Gastrocnemius medialis (tissue), 4 donors: ENCODE measurements at regions not wholly inside any gene's neighbourhood (a gene's known extent, or its start where the extent isn't known, plus 50 kb on each side); places are given as distances from the start of the nearest gene placed in this dataset.
"Not testable (repeated sequence)": the region's sequence is repeated elsewhere in the genome, so short reads cannot be mapped to it uniquely, and the experiment has no call there.

Experiments used
- ATAC-seq, 2 donors: fragments of 150-250 bp; one replicate each; pipeline ENCODE4 v1.9.1; 2016
- DNase-seq, 2 donors: peaks; one replicate each; pipeline ENCODE4 v3.0.0-alpha.2; 2019
- H3K27ac ChIP-seq, 4 donors: fragments of 200-600 bp; sonication (generic); 1 replicate in 1 of 4; 2 replicates in 3 of 4; pipeline ENCODE4 v1.5.1; 2016 to 2018; ENCODE audit warnings: mild to moderate bottlenecking in 2 of 4, moderate library complexity in 1 of 4
- H3K27me3 ChIP-seq, 3 donors: fragments of 200-600 bp; sonication (generic) in 2 of 3; 1 replicate in 1 of 3; 2 replicates in 2 of 3; pipeline versions ENCODE4 v1.5.1 to v1.6.0; 2016 to 2019; ENCODE audit warnings: mild to moderate bottlenecking in 1 of 3, moderate library complexity in 1 of 3
- H3K36me3 ChIP-seq, 2 donors: fragments of 200-600 bp; sonication (generic) in 1 of 2; one replicate each; pipeline ENCODE4 v1.5.1; 2017 to 2018
- H3K4me1 ChIP-seq, 2 donors: fragments of 200-600 bp; sonication (generic) in 1 of 2; one replicate each; pipeline ENCODE4 v1.5.1; 2016 to 2017; ENCODE audit warnings: mild to moderate bottlenecking in 2 of 2
- H3K4me3 ChIP-seq, 4 donors: fragments of 200-600 bp; sonication (generic) in 3 of 4; 1 replicate in 1 of 4; 2 replicates in 3 of 4; pipeline ENCODE4 v1.5.1; 2016 to 2019; ENCODE audit warnings: mild to moderate bottlenecking in 2 of 4
- H3K9me3 ChIP-seq, 3 donors: fragments of 200-600 bp; sonication (generic) in 2 of 3; 1 replicate in 1 of 3; 2 replicates in 2 of 3; pipeline ENCODE4 v1.5.1; 2016 to 2019
- CTCF ChIP-seq, 5 experiments: fragments of 450-650 bp in 3 of 5; fragments of 200-600 bp in 2 of 5; sonication (generic) in 2 of 5; IDR thresholded peaks in 4 of 5; conservative IDR thresholded peaks in 1 of 5; 1 replicate in 4 of 5; 2 replicates in 1 of 5; pipeline ENCODE4 v1.5.1; 2016 to 2019; ENCODE audit warnings: antibody characterized with exemption in 5 of 5, mild to moderate bottlenecking in 3 of 5, moderate library complexity in 3 of 5
- POLR2A ChIP-seq, 2 donors: fragments of 450-650 bp; IDR thresholded peaks; one replicate each; pipeline ENCODE4 v1.6.1; 2017; ENCODE audit warnings: antibody characterized with exemption in 2 of 2, mild to moderate bottlenecking in 2 of 2, moderate library complexity in 2 of 2
- in situ Hi-C, 4 donors: fragments of 200-750 bp; cut with MboI; loops; one replicate each; pipeline versions ENCODE4 v1.15.0 to v1.8.0; 2017; ENCODE audit warnings: low sequenced_read_pairs in 4 of 4
- intact Hi-C: fragments of 100-400 bp; cut with DNase I; formaldehyde crosslinking; loops from one replicate; pipeline ENCODE4 v1.15.1; 2023; ENCODE audit warnings: low total_unique reads

GRCh38 chr5:112511920-112512319 is 92.8 kb upstream of the EPB41L4A start:
- Histone ChIP-seq H3K27me3 (no peaks in the 10 kb centered on the region), H3K4me1 (no peaks in the 10 kb centered on the region), H3K4me3 (no peak overlapping the region), H3K27ac (no peak overlapping the region), H3K36me3 (no peaks in the 10 kb centered on the region), H3K9me3 (no peaks in the 10 kb centered on the region)
- DNase-seq = no peak
- in situ Hi-C loops = no loop called here
- ATAC-seq = no peak
- TF ChIP-seq CTCF (IDR thresholded peaks at IDR 0.05 in 4 of 5, conservative IDR thresholded peaks at IDR 0.05 in 1 of 5) (no peak), POLR2A (IDR thresholded peaks at IDR 0.05) (no peak)
- intact Hi-C loops = no loop called here

- H3K4me1 ChIP-seq = no peaks in the 10 kb centered on the region
- ATAC-seq (no peak), DNase-seq (no peak)
- intact Hi-C loops = no loop called here
- in situ Hi-C loops = no loop called here
- no peak overlapping the region for H3K27ac ChIP-seq
- no peaks in the 10 kb centered on the region for H3K27me3 ChIP-seq
- H3K4me3 ChIP-seq = no peak overlapping the region
- no peaks in the 10 kb centered on the region for H3K36me3 ChIP-seq
- H3K9me3 ChIP-seq = no peaks in the 10 kb centered on the region
- TF ChIP-seq CTCF (IDR thresholded peaks at IDR 0.05 in 4 of 5, conservative IDR thresholded peaks at IDR 0.05 in 1 of 5) (no peak), POLR2A (IDR thresholded peaks at IDR 0.05) (no peak)
Observed at GRCh38 chr5:112512901-112513300, 93.8 kb upstream of the EPB41L4A start.

GRCh38 chr5:112514111-112514510 is 95.0 kb upstream of the EPB41L4A start:
- no peaks in the 10 kb centered on the region for H3K4me1 ChIP-seq
- ATAC-seq (no peak), DNase-seq (no peak)
- intact Hi-C loops (no loop called here), in situ Hi-C loops (no loop called here)
- no peak for TF ChIP-seq CTCF (IDR thresholded peaks at IDR 0.05 in 4 of 5, conservative IDR thresholded peaks at IDR 0.05 in 1 of 5)
- TF ChIP-seq POLR2A (IDR thresholded peaks at IDR 0.05) = no peak
- H3K27ac ChIP-seq = no peak overlapping the region
- H3K4me3 ChIP-seq = no peak overlapping the region
- H3K9me3 ChIP-seq = no peaks in the 10 kb centered on the region
- no peaks in the 10 kb centered on the region for H3K36me3 ChIP-seq
- no peaks in the 10 kb centered on the region for H3K27me3 ChIP-seq

GRCh38 chr5:112520474-112520873 is 101.4 kb upstream of the EPB41L4A start:
- H3K27ac ChIP-seq, DNase-seq, ATAC-seq, H3K27me3 ChIP-seq, H3K36me3 ChIP-seq, H3K4me3 ChIP-seq, intact Hi-C loops, in situ Hi-C loops, H3K9me3 ChIP-seq, H3K4me1 ChIP-seq: not testable (repeated sequence)

GRCh38 chr5:112522891-112523673 is 104.0 kb upstream of the EPB41L4A start:
- DNase-seq, H3K36me3 ChIP-seq, intact Hi-C loops, in situ Hi-C loops, H3K27ac ChIP-seq, H3K27me3 ChIP-seq, ATAC-seq, H3K9me3 ChIP-seq, H3K4me3 ChIP-seq, H3K4me1 ChIP-seq: not testable (repeated sequence)

GRCh38 chr5:112523674-112524263 is 104.7 kb upstream of the EPB41L4A start:
- H3K4me3 ChIP-seq, H3K27me3 ChIP-seq, H3K27ac ChIP-seq, in situ Hi-C loops, H3K9me3 ChIP-seq, DNase-seq, H3K36me3 ChIP-seq, H3K4me1 ChIP-seq, intact Hi-C loops, ATAC-seq: not testable (repeated sequence)
